HL-60 (cell line): ENCODE measurements at regions not wholly inside any gene's neighbourhood (a gene's known extent, or its start where the extent isn't known, plus 50 kb on each side); places are given as distances from the start of the nearest gene placed in this dataset.

Experiments used
- DNase-seq, 2 experiments: peaks; one replicate each; pipeline ENCODE4 v3.0.0-alpha.2; 2010 to 2020; ENCODE audit warnings: low read depth in 1 of 2, low spot score in 1 of 2
- H3K27ac ChIP-seq: fragments of 250-450 bp; sonication (Bioruptor Pico); replicated peaks from 2 replicates; pipeline ENCODE4 v1.5.1; 2020; ENCODE audit warnings: mild to moderate bottlenecking, moderate library complexity
- H3K27me3 ChIP-seq: fragments of 250-450 bp; sonication (Bioruptor Pico); 2 replicates; pipeline ENCODE4 v1.5.1; 2021; ENCODE audit warnings: mild to moderate bottlenecking, moderate library complexity; ENCODE audit not compliant: insufficient read depth, poor library complexity, severe bottlenecking
- H3K4me3 ChIP-seq: replicated peaks from 2 replicates; pipeline ENCODE4 v1.5.1; 2011; ENCODE audit warnings: mild to moderate bottlenecking, control low read depth, low read length; ENCODE audit not compliant: insufficient read depth
- CTCF ChIP-seq: IDR thresholded peaks from one replicate; pipeline ENCODE4 v1.5.1; 2011; ENCODE audit warnings: low read length, control low read depth, inconsistent platforms; ENCODE audit not compliant: insufficient read depth
- GABPA ChIP-seq: IDR thresholded peaks from 2 replicates; pipeline ENCODE4 v1.6.1; 2012; ENCODE audit warnings: low read depth
- POLR2AphosphoS5 ChIP-seq: IDR thresholded peaks from 2 replicates; pipeline ENCODE4 v1.6.1; 2012; ENCODE audit warnings: low read depth
- REST ChIP-seq: IDR thresholded peaks from 2 replicates; pipeline ENCODE4 v1.6.1; 2012; ENCODE audit warnings: low read depth; ENCODE audit not compliant: insufficient replicate concordance
- SPI1 ChIP-seq: IDR thresholded peaks from 2 replicates; pipeline ENCODE4 v1.6.1; 2012; ENCODE audit warnings: low read depth, mild to moderate bottlenecking, borderline replicate concordance

GRCh38 chr16:48487287-48487686 is 102.1 kb upstream of the SIAH1 start:
- Histone ChIP-seq H3K27ac (no peak overlapping the region), H3K27me3 (no peaks in the 10 kb centered on the region), H3K4me3 (no peak overlapping the region)
- DNase-seq: no peak
- TF ChIP-seq SPI1: no peak
- TF ChIP-seq REST: no peak
- no peak for TF ChIP-seq POLR2AphosphoS5
- no peak for TF ChIP-seq CTCF
- no peak for TF ChIP-seq GABPA

- no peak for TF ChIP-seq REST
- H3K27me3 ChIP-seq: no peaks in the 10 kb centered on the region
- no peak overlapping the region for H3K27ac ChIP-seq
- no peak for DNase-seq
- H3K4me3 ChIP-seq: no peak overlapping the region
Measured at GRCh38 chr16:48481772-48482171, 96.6 kb upstream of the SIAH1 start.

GRCh38 chr16:48481211-48481610 is 96.0 kb upstream of the SIAH1 start:
- Histone ChIP-seq H3K4me3 (no peak overlapping the region), H3K27ac (no peak overlapping the region), H3K27me3 (no peaks in the 10 kb centered on the region)
- DNase-seq: no peak
- TF ChIP-seq CTCF (no peak), REST (no peak), SPI1 (no peak), POLR2AphosphoS5 (no peak), GABPA (no peak)

GRCh38 chr16:48479955-48480354 is 94.7 kb upstream of the SIAH1 start:
- H3K4me3 ChIP-seq: no peak overlapping the region
- H3K27ac ChIP-seq: no peak overlapping the region
- no peak for DNase-seq
- no peak for TF ChIP-seq CTCF
- no peak for TF ChIP-seq GABPA
- no peak for TF ChIP-seq POLR2AphosphoS5
- no peak for TF ChIP-seq REST
- no peak for TF ChIP-seq SPI1
- no peaks in the 10 kb centered on the region for H3K27me3 ChIP-seq
